ENCODE measurements at regions not wholly inside any gene's neighbourhood (a gene's known extent, or its start where the extent isn't known, plus 50 kb on each side); places are given as distances from the start of the nearest gene placed in this dataset.

- TF ChIP-seq EZH2phosphoT487 (IDR thresholded peaks at IDR 0.05; ENCODE audit: low read depth) (no peak), CTCF (IDR thresholded peaks at IDR 0.05; ENCODE audit: low read depth, low read length) (no peak)
Observed at GRCh38 chr2:129256642-129257041, 722.8 kb upstream of the RAB6C start.
